Gastrocnemius medialis (tissue), 4 donors: ENCODE measurements at regions not wholly inside any gene's neighbourhood (a gene's known extent, or its start where the extent isn't known, plus 50 kb on each side); places are given as distances from the start of the nearest gene placed in this dataset.

ENCODE experiments used
- ATAC-seq, 2 donors: fragments of 150-250 bp; one replicate each; pipeline ENCODE4 v1.9.1; 2016
- DNase-seq, 2 donors: peaks; one replicate each; pipeline ENCODE4 v3.0.0-alpha.2; 2019
- H3K27ac ChIP-seq, 4 donors: fragments of 200-600 bp; sonication (generic); 1 replicate in 1 of 4; 2 replicates in 3 of 4; pipeline ENCODE4 v1.5.1; 2016 to 2018; ENCODE audit warnings: mild to moderate bottlenecking in 2 of 4, moderate library complexity in 1 of 4
- H3K27me3 ChIP-seq, 3 donors: fragments of 200-600 bp; sonication (generic) in 2 of 3; 1 replicate in 1 of 3; 2 replicates in 2 of 3; pipeline versions ENCODE4 v1.5.1 to v1.6.0; 2016 to 2019; ENCODE audit warnings: mild to moderate bottlenecking in 1 of 3, moderate library complexity in 1 of 3
- H3K36me3 ChIP-seq, 2 donors: fragments of 200-600 bp; sonication (generic) in 1 of 2; one replicate each; pipeline ENCODE4 v1.5.1; 2017 to 2018
- H3K4me1 ChIP-seq, 2 donors: fragments of 200-600 bp; sonication (generic) in 1 of 2; one replicate each; pipeline ENCODE4 v1.5.1; 2016 to 2017; ENCODE audit warnings: mild to moderate bottlenecking in 2 of 2
- H3K4me3 ChIP-seq, 4 donors: fragments of 200-600 bp; sonication (generic) in 3 of 4; 1 replicate in 1 of 4; 2 replicates in 3 of 4; pipeline ENCODE4 v1.5.1; 2016 to 2019; ENCODE audit warnings: mild to moderate bottlenecking in 2 of 4
- H3K9me3 ChIP-seq, 3 donors: fragments of 200-600 bp; sonication (generic) in 2 of 3; 1 replicate in 1 of 3; 2 replicates in 2 of 3; pipeline ENCODE4 v1.5.1; 2016 to 2019
- CTCF ChIP-seq, 5 experiments: fragments of 450-650 bp in 3 of 5; fragments of 200-600 bp in 2 of 5; sonication (generic) in 2 of 5; IDR thresholded peaks in 4 of 5; conservative IDR thresholded peaks in 1 of 5; 1 replicate in 4 of 5; 2 replicates in 1 of 5; pipeline ENCODE4 v1.5.1; 2016 to 2019; ENCODE audit warnings: antibody characterized with exemption in 5 of 5, mild to moderate bottlenecking in 3 of 5, moderate library complexity in 3 of 5
- POLR2A ChIP-seq, 2 donors: fragments of 450-650 bp; IDR thresholded peaks; one replicate each; pipeline ENCODE4 v1.6.1; 2017; ENCODE audit warnings: antibody characterized with exemption in 2 of 2, mild to moderate bottlenecking in 2 of 2, moderate library complexity in 2 of 2
- in situ Hi-C, 4 donors: fragments of 200-750 bp; cut with MboI; loops; one replicate each; pipeline versions ENCODE4 v1.15.0 to v1.8.0; 2017; ENCODE audit warnings: low sequenced_read_pairs in 4 of 4
- intact Hi-C: fragments of 100-400 bp; cut with DNase I; formaldehyde crosslinking; loops from one replicate; pipeline ENCODE4 v1.15.1; 2023; ENCODE audit warnings: low total_unique reads

- DNase-seq (no peak), ATAC-seq (no peak)
- Histone ChIP-seq H3K9me3 (no peaks in the 10 kb centered on the region), H3K36me3 (no peaks in the 10 kb centered on the region), H3K4me3 (no peak overlapping the region), H3K27me3 (no peaks in the 10 kb centered on the region), H3K27ac (no peak overlapping the region), H3K4me1 (no peaks in the 10 kb centered on the region)
- intact Hi-C loops = no loop called here
- in situ Hi-C loops = no loop called here
- TF ChIP-seq POLR2A (IDR thresholded peaks at IDR 0.05) (no peak), CTCF (IDR thresholded peaks at IDR 0.05 in 4 of 5, conservative IDR thresholded peaks at IDR 0.05 in 1 of 5) (no peak)
Observed at GRCh38 chr14:45400950-45401640, 148.1 kb upstream of the MIS18BP1 start.

- Histone ChIP-seq H3K4me1 (no peaks in the 10 kb centered on the region), H3K9me3 (no peaks in the 10 kb centered on the region), H3K27me3 (no peaks in the 10 kb centered on the region), H3K4me3 (no peak overlapping the region), H3K27ac (no peak overlapping the region), H3K36me3 (no peaks in the 10 kb centered on the region)
- intact Hi-C loops = no loop called here
- DNase-seq (no peak), ATAC-seq (no peak)
- TF ChIP-seq POLR2A (IDR thresholded peaks at IDR 0.05) (no peak), CTCF (IDR thresholded peaks at IDR 0.05 in 4 of 5, conservative IDR thresholded peaks at IDR 0.05 in 1 of 5) (no peak)
- in situ Hi-C loops = no loop called here
Observed at GRCh38 chr14:45400509-45400908, 147.5 kb upstream of the MIS18BP1 start.

- Histone ChIP-seq H3K4me3 (no peak overlapping the region), H3K36me3 (no peaks in the 10 kb centered on the region), H3K27me3 (no peaks in the 10 kb centered on the region), H3K27ac (no peak overlapping the region), H3K9me3 (no peaks in the 10 kb centered on the region), H3K4me1 (no peaks in the 10 kb centered on the region)
- DNase-seq = no peak
- intact Hi-C loops = no loop called here
- no peak for TF ChIP-seq CTCF (IDR thresholded peaks at IDR 0.05 in 4 of 5, conservative IDR thresholded peaks at IDR 0.05 in 1 of 5)
- TF ChIP-seq POLR2A (IDR thresholded peaks at IDR 0.05) = no peak
- ATAC-seq = no peak
- in situ Hi-C loops = no loop called here
Observed at GRCh38 chr14:45381091-45381490, 128.1 kb upstream of the MIS18BP1 start.

GRCh38 chr14:45377166-45377565 lies 124.2 kb upstream of the MIS18BP1 start:
- no peaks in the 10 kb centered on the region for H3K9me3 ChIP-seq
- H3K4me1 ChIP-seq = no peaks in the 10 kb centered on the region
- ATAC-seq = no peak
- TF ChIP-seq POLR2A (IDR thresholded peaks at IDR 0.05) (no peak), CTCF (IDR thresholded peaks at IDR 0.05 in 4 of 5, conservative IDR thresholded peaks at IDR 0.05 in 1 of 5) (no peak)
- DNase-seq = no peak
- H3K36me3 ChIP-seq = no peaks in the 10 kb centered on the region
- H3K27me3 ChIP-seq = no peaks in the 10 kb centered on the region
- no peak overlapping the region for H3K4me3 ChIP-seq
- no peak overlapping the region for H3K27ac ChIP-seq
- intact Hi-C loops (no loop called here), in situ Hi-C loops (no loop called here)

GRCh38 chr14:45373877-45374276 lies 120.9 kb upstream of the MIS18BP1 start:
- no peak for TF ChIP-seq CTCF (IDR thresholded peaks at IDR 0.05 in 4 of 5, conservative IDR thresholded peaks at IDR 0.05 in 1 of 5)
- no peak for TF ChIP-seq POLR2A (IDR thresholded peaks at IDR 0.05)
- Histone ChIP-seq H3K4me3 (no peak overlapping the region), H3K36me3 (no peaks in the 10 kb centered on the region), H3K27me3 (no peaks in the 10 kb centered on the region), H3K4me1 (no peaks in the 10 kb centered on the region), H3K9me3 (no peaks in the 10 kb centered on the region), H3K27ac (no peak overlapping the region)
- in situ Hi-C loops = no loop called here
- DNase-seq (no peak), ATAC-seq (no peak)
- intact Hi-C loops = no loop called here
